ENCODE measurements at regions not wholly inside any gene's neighbourhood (a gene's known extent, or its start where the extent isn't known, plus 50 kb on each side); places are given as distances from the start of the nearest gene placed in this dataset.
"Not testable (repeated sequence)": the region's sequence is repeated elsewhere in the genome, so short reads cannot be mapped to it uniquely, and the experiment has no call there.

GRCh38 chr4:160284516-160284915 is 1181.6 kb downstream of the RAPGEF2 start:
- no peak for DNase-seq (ENCODE audit: low read depth in 4 of 4, low spot score in 3 of 4)

DNA sequence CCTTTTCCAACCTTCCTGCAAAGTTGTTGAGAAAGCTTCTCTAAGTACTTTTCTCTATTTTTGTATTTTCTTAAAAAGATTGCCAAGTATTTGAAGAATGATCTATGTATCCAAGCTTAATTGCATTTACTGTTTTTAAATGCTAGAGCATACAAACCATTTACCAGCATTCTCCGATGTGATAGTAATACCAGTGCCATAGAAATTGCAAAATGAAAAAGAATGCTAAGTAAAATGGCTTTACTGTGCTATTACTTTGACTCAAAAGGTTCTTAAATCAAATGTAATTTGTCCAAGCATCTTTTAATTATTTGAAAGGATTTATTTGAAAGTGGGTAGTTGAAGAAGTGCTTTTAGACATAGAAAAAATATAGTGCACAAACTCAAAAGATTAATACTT is 1183.2 kb downstream of the RAPGEF2 start:
- no peak for DNase-seq (ENCODE audit: low read depth in 4 of 4, low spot score in 3 of 4)

DNA sequence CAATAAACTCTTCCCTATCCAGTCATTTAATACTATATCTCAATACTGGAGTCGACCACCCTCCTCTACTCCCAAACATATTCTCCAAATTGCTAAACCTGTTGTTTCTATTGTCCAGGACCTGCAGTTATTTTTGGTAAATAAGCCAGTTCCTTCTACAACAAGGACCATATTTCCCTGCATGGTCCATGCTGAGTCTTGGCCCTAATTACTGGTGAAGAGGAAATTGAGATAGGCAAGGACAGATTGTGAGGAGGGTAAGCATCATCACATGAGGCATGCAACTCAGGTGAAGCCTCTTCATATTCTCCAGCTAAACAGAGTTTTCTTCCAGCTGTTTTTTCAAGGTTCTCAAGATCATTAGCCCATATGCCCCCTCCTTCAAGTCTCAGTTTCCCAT is 1193.6 kb downstream of the RAPGEF2 start:
- no peak for DNase-seq (ENCODE audit: low read depth in 4 of 4, low spot score in 3 of 4)

- DNase-seq (ENCODE audit: low read depth in 4 of 4, low spot score in 3 of 4) = no peak
Observed at GRCh38 chr4:160299177-160299576, 1196.3 kb downstream of the RAPGEF2 start.

- no peak for DNase-seq (ENCODE audit: low read depth in 4 of 4, low spot score in 3 of 4)
Observed at GRCh38 chr4:160299608-160300007, 1196.7 kb downstream of the RAPGEF2 start.

DNA sequence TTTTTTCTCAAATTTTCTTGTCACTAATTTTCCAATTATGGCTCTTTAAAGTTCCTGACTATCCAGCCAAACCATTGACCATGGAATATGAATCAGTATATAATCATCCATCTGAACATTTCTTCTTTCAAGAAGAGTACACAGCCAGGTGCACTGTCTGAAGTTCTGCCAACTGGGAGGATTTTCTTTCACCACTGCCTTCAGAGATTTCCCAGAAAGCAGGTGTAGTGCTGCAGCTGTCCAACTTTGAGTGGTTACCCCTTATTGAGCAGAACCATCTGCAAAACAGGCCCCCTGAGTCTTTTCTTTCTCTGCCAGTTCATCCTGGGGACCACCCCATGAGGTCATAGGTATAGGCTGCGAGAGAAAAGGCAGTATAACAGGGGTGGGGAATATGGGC is 1213.2 kb downstream of the RAPGEF2 start:
- DNase-seq (ENCODE audit: low read depth in 4 of 4, low spot score in 3 of 4) = no peak

DNA sequence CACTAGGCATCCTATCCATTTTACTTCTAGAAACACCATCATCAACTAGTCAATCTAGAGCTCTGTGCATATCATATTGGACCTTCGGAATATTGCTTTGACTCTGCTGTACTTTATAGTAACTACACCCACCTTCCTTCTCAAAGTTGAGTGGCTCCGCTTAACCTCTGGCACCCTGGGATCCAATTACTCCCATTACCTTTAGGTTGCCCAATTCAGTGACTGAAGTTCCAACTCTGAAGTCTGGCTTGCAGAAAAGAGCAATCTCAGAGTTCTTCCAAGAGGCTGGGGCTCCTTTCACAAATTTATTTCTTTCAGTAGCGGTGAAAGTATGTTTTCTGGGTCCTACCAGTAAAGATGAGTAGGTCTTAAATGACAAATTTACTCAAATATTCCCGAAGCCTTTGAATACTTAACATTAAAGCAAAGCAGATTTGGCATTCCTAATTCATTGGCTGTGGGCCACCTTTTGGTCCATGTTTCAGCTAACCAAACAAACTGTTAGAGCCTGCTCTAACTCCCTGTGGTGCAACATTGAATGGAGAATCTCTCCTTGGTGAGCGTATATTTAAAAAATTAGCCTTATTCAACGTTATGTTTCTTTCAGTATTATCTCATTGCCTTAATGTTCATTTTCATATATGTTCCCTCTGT is 1215.8 kb downstream of the RAPGEF2 start:
- no peak for DNase-seq (ENCODE audit: low read depth in 4 of 4, low spot score in 3 of 4)

DNA sequence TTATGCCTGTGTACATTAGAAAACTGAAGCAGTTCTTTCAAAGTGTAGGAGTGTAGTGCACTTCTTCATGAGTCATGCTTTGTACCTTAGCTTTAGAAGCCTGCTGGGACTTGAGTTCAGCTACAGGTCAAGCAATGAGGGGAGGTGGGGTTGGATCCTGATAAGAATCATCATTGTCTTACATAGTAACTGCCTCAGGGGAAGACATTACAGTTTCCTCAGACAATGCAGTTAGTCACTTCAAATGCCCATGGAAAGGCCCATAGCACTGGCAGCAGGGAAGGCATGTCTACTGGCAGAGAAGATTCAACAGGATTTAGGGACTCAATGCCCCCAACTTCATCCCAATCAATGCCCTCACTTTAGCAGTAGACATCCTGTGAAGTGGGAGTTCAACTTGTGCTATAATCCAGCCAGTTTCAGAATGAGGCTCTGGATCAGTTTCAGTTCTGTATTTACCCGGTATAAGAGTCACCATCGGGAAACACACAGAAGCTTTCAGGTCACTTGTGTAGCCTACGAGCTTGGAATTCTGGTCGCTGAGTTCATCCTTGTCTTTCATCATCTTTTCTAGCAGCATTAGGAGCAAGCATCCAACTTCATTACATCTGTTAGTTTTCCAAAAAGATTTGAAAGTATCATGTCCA is 1216.5 kb downstream of the RAPGEF2 start:
- DNase-seq (ENCODE audit: low read depth in 4 of 4, low spot score in 3 of 4) = no peak

DNA sequence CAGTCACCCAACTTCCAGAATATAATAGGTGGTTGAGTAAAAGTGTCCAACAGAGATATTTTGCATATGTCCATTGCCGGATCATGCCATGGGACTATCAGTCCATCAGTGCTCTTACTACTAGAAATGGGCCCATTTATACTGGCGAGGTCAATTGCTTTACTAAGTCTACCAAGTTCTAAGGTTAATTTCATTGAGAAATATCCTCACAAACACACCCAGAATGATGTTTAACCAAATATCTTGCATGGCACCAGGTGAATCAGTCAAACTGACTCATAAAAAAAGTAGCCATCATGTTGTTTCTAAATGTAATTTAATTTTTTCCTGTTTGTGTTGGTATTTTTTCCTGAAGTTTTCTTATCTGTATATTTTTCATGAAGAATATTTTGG is 1217.0 kb downstream of the RAPGEF2 start:
- DNase-seq (ENCODE audit: low read depth in 4 of 4, low spot score in 3 of 4) = no peak

DNA sequence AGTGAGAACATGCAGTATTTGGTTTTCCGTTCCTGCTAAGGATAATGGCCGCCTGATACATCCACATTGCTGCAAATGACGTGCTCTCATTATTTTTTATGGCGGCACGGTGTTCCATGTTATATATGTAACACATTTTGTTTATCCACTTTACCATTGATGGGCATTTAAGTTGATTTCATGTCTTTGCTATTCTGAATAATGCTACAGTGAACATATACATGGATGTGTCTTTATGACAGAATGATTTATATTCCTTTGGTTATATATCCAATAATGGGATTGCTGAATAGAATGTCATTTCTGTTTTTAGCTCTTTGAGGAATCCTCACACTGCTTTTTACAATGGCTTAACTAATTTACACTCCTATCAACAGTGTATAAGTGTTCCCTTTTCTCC is 1223.2 kb downstream of the RAPGEF2 start:
- DNase-seq (ENCODE audit: low read depth in 4 of 4, low spot score in 3 of 4) = no peak

DNA sequence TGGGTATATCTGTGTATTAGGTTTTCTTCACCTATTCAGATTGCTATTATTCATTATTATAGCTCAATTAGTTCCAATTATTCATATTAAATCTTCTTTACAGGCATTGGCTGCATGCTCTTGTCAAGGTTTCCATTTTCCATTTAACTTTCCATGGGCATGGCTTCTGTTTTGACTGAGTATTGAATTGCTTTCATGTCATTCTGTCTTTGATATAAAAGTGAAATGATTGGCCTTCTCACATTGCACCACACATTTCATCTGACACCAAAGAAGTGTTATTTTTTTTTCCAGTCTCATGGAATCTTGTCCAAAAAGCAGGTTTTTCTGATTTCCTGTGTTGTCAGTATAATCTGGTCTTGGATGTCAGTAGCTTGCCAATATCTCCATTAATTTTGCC is 1244.3 kb downstream of the RAPGEF2 start:
- no peak for DNase-seq (ENCODE audit: low read depth in 4 of 4, low spot score in 3 of 4)

- DNase-seq (ENCODE audit: low read depth in 4 of 4, low spot score in 3 of 4) = no peak
Observed at GRCh38 chr4:160350944-160351343, 1248.1 kb downstream of the RAPGEF2 start.

GRCh38 chr4:160352637-160353036 is 1249.8 kb downstream of the RAPGEF2 start:
- DNase-seq (ENCODE audit: low read depth in 4 of 4, low spot score in 3 of 4) = no peak

DNA sequence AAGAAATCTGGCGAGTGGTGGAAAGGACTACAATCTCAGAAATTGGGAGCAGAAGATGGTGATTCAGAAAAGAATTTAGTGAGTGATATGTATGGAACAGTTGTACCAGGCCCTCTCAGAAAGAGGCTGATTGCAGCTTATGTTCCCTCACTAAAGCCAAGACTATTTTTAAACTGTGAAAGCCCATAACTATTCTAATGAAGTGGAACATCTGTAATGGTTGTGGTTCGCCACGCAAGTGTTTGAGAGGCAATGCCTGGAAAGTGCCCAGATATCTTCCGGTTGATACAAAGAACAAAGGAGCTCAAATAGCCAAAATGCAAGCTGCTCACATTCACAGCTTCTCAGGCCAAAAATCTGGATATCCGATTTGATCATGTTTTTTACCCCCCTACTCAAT is 1250.7 kb downstream of the RAPGEF2 start:
- no peak for DNase-seq (ENCODE audit: low read depth in 4 of 4, low spot score in 3 of 4)

DNA sequence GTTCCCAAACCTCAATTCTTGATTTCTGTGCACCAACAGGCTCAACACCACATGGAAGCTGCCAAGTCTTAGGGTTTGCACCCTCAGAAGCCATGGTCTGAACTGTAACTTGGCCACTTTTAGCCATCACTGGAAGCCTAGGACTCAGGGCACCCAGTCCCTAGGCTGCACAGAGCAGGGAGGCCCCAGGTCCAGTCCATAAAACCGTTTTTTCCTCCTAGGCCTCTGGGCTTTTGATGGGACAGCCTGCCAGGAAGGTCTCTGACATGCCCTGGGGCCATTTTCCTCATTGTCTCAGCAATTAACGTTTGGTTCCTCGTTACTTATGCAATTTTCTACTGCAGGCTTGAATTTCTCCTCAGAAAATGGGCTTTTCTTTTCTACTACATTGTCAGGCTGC is 1259.6 kb downstream of the RAPGEF2 start:
- no peak for DNase-seq (ENCODE audit: low read depth in 4 of 4, low spot score in 3 of 4)

DNA sequence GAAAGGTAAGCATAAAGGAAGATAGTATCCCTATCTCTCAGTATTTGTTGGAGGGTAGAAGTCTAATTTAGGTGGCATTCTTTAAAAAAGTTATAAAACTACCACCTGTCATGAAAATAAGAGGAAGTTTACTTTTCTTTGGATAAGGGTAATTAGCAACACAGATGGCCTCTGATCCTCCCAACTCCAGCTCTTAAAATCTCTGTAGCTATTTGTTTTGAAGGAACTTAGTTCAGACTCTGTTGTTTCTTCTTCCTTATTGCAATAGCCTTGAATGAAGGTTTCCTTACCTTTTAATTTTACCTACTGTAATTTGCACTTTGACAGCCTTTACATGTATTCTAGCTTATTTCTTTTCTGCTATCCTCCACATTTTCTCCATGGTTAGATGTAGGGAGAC is 1261.3 kb downstream of the RAPGEF2 start:
- no peak for DNase-seq (ENCODE audit: low read depth in 4 of 4, low spot score in 3 of 4)

GRCh38 chr4:160364665-160365064 is 1261.8 kb downstream of the RAPGEF2 start:
- DNase-seq (ENCODE audit: low read depth in 4 of 4, low spot score in 3 of 4) = not testable (repeated sequence)

GRCh38 chr4:160365383-160365782 is 1262.5 kb downstream of the RAPGEF2 start:
- not testable (repeated sequence) for DNase-seq (ENCODE audit: low read depth in 4 of 4, low spot score in 3 of 4)

DNA sequence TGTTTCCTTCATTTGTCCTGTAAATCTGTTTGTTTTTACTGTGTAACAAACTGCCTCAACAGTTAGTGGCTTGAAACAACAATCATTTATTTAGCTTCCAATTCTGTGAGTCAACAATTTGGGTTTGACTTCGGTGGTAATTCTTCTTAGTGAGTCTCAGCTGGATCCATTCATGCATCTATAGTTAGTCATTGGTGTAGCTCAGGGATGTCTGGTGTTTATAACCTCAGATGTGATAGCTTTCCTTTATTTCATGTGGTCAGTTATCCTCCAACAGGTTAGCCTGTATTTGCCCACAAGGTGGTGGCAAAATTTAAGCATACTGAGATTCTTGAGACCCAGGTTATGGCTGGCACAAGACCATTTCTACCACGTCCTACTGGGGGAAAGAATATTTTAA is 1267.2 kb downstream of the RAPGEF2 start:
- DNase-seq (ENCODE audit: low read depth in 4 of 4, low spot score in 3 of 4) = no peak

- no peak for DNase-seq (ENCODE audit: low read depth in 4 of 4, low spot score in 3 of 4)
Observed at GRCh38 chr4:160371446-160371845, 1268.6 kb downstream of the RAPGEF2 start.

DNA sequence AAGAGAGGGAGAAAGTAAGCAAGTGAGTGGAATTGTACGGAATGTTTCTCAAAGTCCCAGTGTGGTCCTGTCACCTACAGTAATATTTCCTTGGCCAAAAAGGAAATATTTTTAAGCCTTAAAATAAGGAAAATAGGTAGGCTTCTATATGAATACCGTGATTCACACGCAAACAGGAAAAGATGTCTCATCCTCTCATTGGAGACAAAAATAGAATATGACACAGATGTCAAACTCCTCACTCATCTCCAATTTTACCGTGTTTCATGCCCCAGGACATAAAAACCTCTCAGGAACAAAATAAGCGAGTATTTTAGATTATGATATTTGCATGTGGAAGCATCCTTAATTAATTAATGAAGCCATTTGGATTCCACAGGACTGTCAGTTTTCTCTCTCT is 1269.5 kb downstream of the RAPGEF2 start:
- DNase-seq (ENCODE audit: low read depth in 4 of 4, low spot score in 3 of 4) = no peak

DNA sequence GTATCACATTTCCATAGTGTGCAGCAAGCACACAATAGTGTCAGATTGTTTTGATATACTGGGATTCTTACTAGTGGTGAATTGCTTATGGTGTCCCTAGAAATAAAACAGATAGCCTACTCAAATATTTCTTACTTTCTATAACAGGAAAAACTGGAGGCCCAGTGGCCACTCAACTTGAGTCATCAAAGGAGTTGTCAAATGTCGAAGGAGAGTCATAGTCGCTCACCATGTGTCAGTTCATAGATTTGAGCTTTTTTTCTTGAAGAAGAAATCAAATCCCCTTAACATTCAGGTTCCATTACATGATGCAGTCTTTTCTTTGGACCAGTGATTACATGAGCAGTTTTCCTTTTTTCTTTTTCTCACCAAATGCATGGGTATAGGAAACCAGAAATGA is 1271.0 kb downstream of the RAPGEF2 start:
- DNase-seq (ENCODE audit: low read depth in 4 of 4, low spot score in 3 of 4) = no peak

Measured in left renal pelvis (tissue), 4 donors.